SU-DHL-6 (cell line): ENCODE measurements at regions not wholly inside any gene's neighbourhood (a gene's known extent, or its start where the extent isn't known, plus 50 kb on each side); places are given as distances from the start of the nearest gene placed in this dataset.

Experiments used
- EZH2phosphoT487 ChIP-seq: fragments of 200-600 bp; sonication (generic), shearing (Covaris generic); conservative IDR thresholded peaks from 2 replicates; pipeline ENCODE4 v1.6.1; 2018; ENCODE audit warnings: mild to moderate bottlenecking, antibody characterized with exemption, low read length, moderate library complexity, mixed read lengths
- TF ChIP-seq, protein P1 (sequence below): fragments of 200-600 bp; sonication (generic); IDR thresholded peaks from one replicate; pipeline ENCODE4 v1.5.1; 2017; ENCODE audit warnings: antibody characterized with exemption, mild to moderate bottlenecking, low read length, moderate library complexity; ENCODE audit not compliant: insufficient read depth, poor library complexity, severe bottlenecking

DNA sequence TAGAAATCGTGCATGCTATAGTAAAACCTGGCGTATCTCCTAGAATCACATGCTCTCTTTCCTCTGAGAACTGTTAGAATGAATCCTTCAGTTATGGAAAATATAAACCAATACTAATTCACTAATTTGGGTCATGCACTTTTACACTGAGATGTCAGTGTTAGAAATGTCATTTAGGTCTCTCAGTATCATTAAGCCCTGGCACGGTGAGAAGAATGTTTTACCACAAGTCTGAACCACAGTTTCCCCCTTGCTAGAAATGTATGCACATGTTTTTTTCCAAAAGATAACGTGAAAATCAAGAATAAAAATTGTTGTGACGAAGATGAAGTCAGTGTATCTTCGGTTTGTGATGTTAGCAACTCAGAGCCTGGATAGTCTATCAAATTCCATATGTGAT, 1062.7 kb upstream of the NCAM2 start:
- TF ChIP-seq, protein P1, sequence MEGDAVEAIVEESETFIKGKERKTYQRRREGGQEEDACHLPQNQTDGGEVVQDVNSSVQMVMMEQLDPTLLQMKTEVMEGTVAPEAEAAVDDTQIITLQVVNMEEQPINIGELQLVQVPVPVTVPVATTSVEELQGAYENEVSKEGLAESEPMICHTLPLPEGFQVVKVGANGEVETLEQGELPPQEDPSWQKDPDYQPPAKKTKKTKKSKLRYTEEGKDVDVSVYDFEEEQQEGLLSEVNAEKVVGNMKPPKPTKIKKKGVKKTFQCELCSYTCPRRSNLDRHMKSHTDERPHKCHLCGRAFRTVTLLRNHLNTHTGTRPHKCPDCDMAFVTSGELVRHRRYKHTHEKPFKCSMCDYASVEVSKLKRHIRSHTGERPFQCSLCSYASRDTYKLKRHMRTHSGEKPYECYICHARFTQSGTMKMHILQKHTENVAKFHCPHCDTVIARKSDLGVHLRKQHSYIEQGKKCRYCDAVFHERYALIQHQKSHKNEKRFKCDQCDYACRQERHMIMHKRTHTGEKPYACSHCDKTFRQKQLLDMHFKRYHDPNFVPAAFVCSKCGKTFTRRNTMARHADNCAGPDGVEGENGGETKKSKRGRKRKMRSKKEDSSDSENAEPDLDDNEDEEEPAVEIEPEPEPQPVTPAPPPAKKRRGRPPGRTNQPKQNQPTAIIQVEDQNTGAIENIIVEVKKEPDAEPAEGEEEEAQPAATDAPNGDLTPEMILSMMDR = no peak
- TF ChIP-seq EZH2phosphoT487 = no peak
